IMR-90 (cell line): ENCODE measurements at regions not wholly inside any gene's neighbourhood (a gene's known extent, or its start where the extent isn't known, plus 50 kb on each side); places are given as distances from the start of the nearest gene placed in this dataset.

ENCODE experiments used
- MAFK ChIP-seq: IDR thresholded peaks from 2 replicates; pipeline ENCODE4 v1.6.1; 2012; ENCODE audit warnings: low read depth, low read length, improper control_type of control experiment
- TF ChIP-seq, protein P1 (sequence below): conservative IDR thresholded peaks from 2 replicates; pipeline ENCODE4 v1.5.1; 2012; ENCODE audit warnings: mild to moderate bottlenecking, low read depth, low read length, improper control_type of control experiment

DNA sequence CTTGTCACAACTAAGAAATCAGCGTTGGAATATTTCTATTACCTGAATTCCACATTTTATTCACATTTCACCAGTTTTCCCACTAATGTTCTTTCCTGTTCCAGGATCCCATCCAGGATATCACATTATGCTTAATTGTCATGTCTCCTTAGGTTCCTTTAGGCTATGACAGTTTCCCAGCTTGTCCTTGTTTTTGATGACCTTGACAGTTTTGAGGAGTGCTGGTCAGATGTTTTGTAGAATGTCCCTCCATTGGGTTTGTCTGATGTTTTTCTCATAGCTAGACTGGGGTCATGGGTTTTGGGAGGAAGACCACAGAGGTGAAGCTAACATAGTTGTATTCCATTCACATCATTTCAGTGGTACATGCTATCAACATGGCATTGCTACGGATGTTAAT lies 80.8 kb upstream of the HEPHL1 start:
- TF ChIP-seq, protein P1, sequence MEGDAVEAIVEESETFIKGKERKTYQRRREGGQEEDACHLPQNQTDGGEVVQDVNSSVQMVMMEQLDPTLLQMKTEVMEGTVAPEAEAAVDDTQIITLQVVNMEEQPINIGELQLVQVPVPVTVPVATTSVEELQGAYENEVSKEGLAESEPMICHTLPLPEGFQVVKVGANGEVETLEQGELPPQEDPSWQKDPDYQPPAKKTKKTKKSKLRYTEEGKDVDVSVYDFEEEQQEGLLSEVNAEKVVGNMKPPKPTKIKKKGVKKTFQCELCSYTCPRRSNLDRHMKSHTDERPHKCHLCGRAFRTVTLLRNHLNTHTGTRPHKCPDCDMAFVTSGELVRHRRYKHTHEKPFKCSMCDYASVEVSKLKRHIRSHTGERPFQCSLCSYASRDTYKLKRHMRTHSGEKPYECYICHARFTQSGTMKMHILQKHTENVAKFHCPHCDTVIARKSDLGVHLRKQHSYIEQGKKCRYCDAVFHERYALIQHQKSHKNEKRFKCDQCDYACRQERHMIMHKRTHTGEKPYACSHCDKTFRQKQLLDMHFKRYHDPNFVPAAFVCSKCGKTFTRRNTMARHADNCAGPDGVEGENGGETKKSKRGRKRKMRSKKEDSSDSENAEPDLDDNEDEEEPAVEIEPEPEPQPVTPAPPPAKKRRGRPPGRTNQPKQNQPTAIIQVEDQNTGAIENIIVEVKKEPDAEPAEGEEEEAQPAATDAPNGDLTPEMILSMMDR = no peak
- peak; percentile 70 for TF ChIP-seq MAFK
